ENCODE measurements at regions not wholly inside any gene's neighbourhood (a gene's known extent, or its start where the extent isn't known, plus 50 kb on each side); places are given as distances from the start of the nearest gene placed in this dataset.

DNA sequence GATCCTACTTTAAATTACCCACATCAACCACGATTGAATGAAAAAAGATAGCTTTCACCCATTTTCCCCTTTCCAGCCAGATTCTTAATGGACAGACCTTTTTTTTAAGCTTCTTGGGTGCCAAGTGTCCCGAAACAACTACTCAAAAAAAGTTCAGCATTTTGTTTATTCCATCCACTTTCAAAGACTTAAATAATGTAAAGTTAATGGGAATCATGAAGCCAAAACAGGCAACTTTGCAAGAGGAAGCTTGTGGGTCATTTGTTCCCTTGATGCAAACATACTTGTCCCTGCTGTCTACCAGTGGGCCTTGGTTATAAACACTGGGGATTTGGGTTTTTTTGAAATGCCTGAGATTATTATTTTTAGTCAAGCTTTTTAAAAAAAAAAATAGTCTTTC, 414.0 kb upstream of the PSMD7 start:
- no peaks in the 10 kb centered on the region for H3K4me1 ChIP-seq (ENCODE audit: control insufficient read depth, extremely low read depth, insufficient read depth, low read length)
- no peak overlapping the region for H3K4me2 ChIP-seq (ENCODE audit: extremely low read depth, insufficient read depth, low read length)
- H3K4me3 ChIP-seq (replicated peaks in 1 of 4; ENCODE audit: control extremely low read depth in 1 of 4, insufficient read depth in 1 of 4, low read depth in 3 of 4, low read length in 4 of 4) = no peak overlapping the region
- no peak overlapping the region for H2AFZ ChIP-seq (ENCODE audit: low read length)
- no peaks in the 10 kb centered on the region for H4K20me1 ChIP-seq (ENCODE audit: control insufficient read depth, extremely low read depth, insufficient read depth, low read length)
- H3K27ac ChIP-seq (ENCODE audit: insufficient read depth, low read length) = no peak overlapping the region
- no peaks in the 10 kb centered on the region for H3K36me3 ChIP-seq (ENCODE audit: control insufficient read depth, insufficient read depth, low read length)
- H3K79me2 ChIP-seq (ENCODE audit: control insufficient read depth, insufficient read depth, low read length) = no peaks in the 10 kb centered on the region
- no peaks in the 10 kb centered on the region for H3K9me3 ChIP-seq (ENCODE audit: control insufficient read depth, insufficient read depth, low read depth, low read length)
- TF ChIP-seq, protein P1, sequence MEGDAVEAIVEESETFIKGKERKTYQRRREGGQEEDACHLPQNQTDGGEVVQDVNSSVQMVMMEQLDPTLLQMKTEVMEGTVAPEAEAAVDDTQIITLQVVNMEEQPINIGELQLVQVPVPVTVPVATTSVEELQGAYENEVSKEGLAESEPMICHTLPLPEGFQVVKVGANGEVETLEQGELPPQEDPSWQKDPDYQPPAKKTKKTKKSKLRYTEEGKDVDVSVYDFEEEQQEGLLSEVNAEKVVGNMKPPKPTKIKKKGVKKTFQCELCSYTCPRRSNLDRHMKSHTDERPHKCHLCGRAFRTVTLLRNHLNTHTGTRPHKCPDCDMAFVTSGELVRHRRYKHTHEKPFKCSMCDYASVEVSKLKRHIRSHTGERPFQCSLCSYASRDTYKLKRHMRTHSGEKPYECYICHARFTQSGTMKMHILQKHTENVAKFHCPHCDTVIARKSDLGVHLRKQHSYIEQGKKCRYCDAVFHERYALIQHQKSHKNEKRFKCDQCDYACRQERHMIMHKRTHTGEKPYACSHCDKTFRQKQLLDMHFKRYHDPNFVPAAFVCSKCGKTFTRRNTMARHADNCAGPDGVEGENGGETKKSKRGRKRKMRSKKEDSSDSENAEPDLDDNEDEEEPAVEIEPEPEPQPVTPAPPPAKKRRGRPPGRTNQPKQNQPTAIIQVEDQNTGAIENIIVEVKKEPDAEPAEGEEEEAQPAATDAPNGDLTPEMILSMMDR (conservative IDR thresholded peaks at IDR 0.05 in 1 of 2, IDR thresholded peaks at IDR 0.05 in 1 of 2; ENCODE audit: low read depth in 1 of 2, low read length in 2 of 2) = no peak
- TF ChIP-seq EZH2 (IDR thresholded peaks at IDR 0.05; ENCODE audit: low read length, missing control alignments) = no peak
- no peaks in the 10 kb centered on the region for H3K27me3 ChIP-seq (ENCODE audit: control insufficient read depth, insufficient read depth, low read length)
- no peak overlapping the region for H3K9ac ChIP-seq (ENCODE audit: insufficient read depth, low read length)
- no peak for DNase-seq (ENCODE audit: low read depth in 2 of 2)

DNA sequence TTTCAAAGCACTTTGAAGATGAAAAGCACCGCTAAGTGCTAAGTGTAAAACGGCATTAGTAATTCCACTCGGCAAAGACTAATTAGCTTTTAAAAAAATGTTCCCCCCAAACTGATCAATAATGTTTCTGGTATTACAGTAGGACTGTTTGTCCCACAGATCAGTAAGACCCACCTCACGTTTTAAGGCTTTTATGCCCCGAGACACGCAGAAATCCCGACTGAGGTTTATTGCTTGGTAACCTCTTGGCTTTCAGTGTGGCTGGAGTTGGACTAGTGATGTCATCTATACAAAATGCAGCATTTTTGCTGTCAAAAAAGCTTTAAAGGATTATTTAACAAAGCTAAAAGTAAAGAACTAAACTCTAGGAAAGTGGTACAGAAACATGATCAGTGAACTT, 414.6 kb upstream of the PSMD7 start:
- no peak overlapping the region for H3K27ac ChIP-seq (ENCODE audit: insufficient read depth, low read length)
- no peak overlapping the region for H3K9ac ChIP-seq (ENCODE audit: insufficient read depth, low read length)
- no peaks in the 10 kb centered on the region for H3K27me3 ChIP-seq (ENCODE audit: control insufficient read depth, insufficient read depth, low read length)
- TF ChIP-seq, protein P1 (conservative IDR thresholded peaks at IDR 0.05 in 1 of 2, IDR thresholded peaks at IDR 0.05 in 1 of 2; ENCODE audit: low read depth in 1 of 2, low read length in 2 of 2) = no peak
- no peak for TF ChIP-seq EZH2 (IDR thresholded peaks at IDR 0.05; ENCODE audit: low read length, missing control alignments)
- H2AFZ ChIP-seq (ENCODE audit: low read length) = no peak overlapping the region
- no peaks in the 10 kb centered on the region for H3K36me3 ChIP-seq (ENCODE audit: control insufficient read depth, insufficient read depth, low read length)
- no peak overlapping the region for H3K4me3 ChIP-seq (replicated peaks in 1 of 4; ENCODE audit: control extremely low read depth in 1 of 4, insufficient read depth in 1 of 4, low read depth in 3 of 4, low read length in 4 of 4)
- no peaks in the 10 kb centered on the region for H4K20me1 ChIP-seq (ENCODE audit: control insufficient read depth, extremely low read depth, insufficient read depth, low read length)
- no peaks in the 10 kb centered on the region for H3K79me2 ChIP-seq (ENCODE audit: control insufficient read depth, insufficient read depth, low read length)
- H3K9me3 ChIP-seq (ENCODE audit: control insufficient read depth, insufficient read depth, low read depth, low read length) = no peaks in the 10 kb centered on the region
- DNase-seq (ENCODE audit: low read depth in 2 of 2) = peak in 1 of 2 donors; percentile 0
- H3K4me2 ChIP-seq (ENCODE audit: extremely low read depth, insufficient read depth, low read length) = no peak overlapping the region
- H3K4me1 ChIP-seq (ENCODE audit: control insufficient read depth, extremely low read depth, insufficient read depth, low read length) = no peaks in the 10 kb centered on the region

DNA sequence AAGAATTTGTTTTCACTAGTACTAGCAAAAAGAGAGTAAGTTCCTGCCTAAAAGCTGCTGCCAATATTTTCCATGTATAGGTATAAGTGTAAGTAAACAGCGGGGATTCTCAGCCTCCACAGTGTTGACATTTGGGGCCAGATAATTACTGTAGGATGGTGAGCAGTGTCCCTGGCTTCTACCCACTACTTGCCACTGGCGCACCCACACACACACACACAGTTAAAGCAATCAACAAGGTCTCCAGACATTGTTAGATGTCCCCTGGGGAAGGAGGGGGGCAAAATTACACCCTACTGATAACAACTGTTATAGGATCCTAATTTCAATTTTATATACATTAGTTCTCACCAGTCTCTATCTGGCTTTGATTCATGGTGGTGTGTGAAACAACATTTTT, 417.0 kb upstream of the PSMD7 start:
- Histone ChIP-seq H3K36me3 (ENCODE audit: control insufficient read depth, insufficient read depth, low read length) (no peaks in the 10 kb centered on the region), H2AFZ (ENCODE audit: low read length) (no peak overlapping the region), H3K4me1 (ENCODE audit: control insufficient read depth, extremely low read depth, insufficient read depth, low read length) (no peaks in the 10 kb centered on the region), H3K9me3 (ENCODE audit: control insufficient read depth, insufficient read depth, low read depth, low read length) (no peaks in the 10 kb centered on the region), H3K79me2 (ENCODE audit: control insufficient read depth, insufficient read depth, low read length) (no peaks in the 10 kb centered on the region), H3K4me3 (replicated peaks in 1 of 4; ENCODE audit: control extremely low read depth in 1 of 4, insufficient read depth in 1 of 4, low read depth in 3 of 4, low read length in 4 of 4) (no peak overlapping the region), H3K27ac (ENCODE audit: insufficient read depth, low read length) (no peak overlapping the region), H3K4me2 (ENCODE audit: extremely low read depth, insufficient read depth, low read length) (no peak overlapping the region), H4K20me1 (ENCODE audit: control insufficient read depth, extremely low read depth, insufficient read depth, low read length) (no peaks in the 10 kb centered on the region), H3K27me3 (ENCODE audit: control insufficient read depth, insufficient read depth, low read length) (no peaks in the 10 kb centered on the region), H3K9ac (ENCODE audit: insufficient read depth, low read length) (no peak overlapping the region)
- TF ChIP-seq, protein P1 (conservative IDR thresholded peaks at IDR 0.05 in 1 of 2, IDR thresholded peaks at IDR 0.05 in 1 of 2; ENCODE audit: low read depth in 1 of 2, low read length in 2 of 2) = no peak
- TF ChIP-seq EZH2 (IDR thresholded peaks at IDR 0.05; ENCODE audit: low read length, missing control alignments) = no peak
- DNase-seq (ENCODE audit: low read depth in 2 of 2) = no peak

Data from fibroblast of lung (primary cell).